TTC549 (cell line): ENCODE measurements at regions not wholly inside any gene's neighbourhood (a gene's known extent, or its start where the extent isn't known, plus 50 kb on each side); places are given as distances from the start of the nearest gene placed in this dataset.
"Not testable (repeated sequence)": the region's sequence is repeated elsewhere in the genome, so short reads cannot be mapped to it uniquely, and the experiment has no call there.

Experiments used
- FAIRE-seq: peaks from 2 replicates; lab custom pipeline; 2012; peaks lifted over from hg19 to GRCh38; lab: Jason Lieb, UNC

- FAIRE-seq, result no peak
Measured at GRCh38 chr15:77838595-77838994, 205.9 kb upstream of the LINGO1 start.

- FAIRE-seq, result no peak
Measured at GRCh38 chr15:77838061-77838460, 205.3 kb upstream of the LINGO1 start.

GRCh38 chr15:77837649-77838025 is 204.9 kb upstream of the LINGO1 start:
- FAIRE-seq, result no peak

GRCh38 chr15:77836906-77837648 is 204.4 kb upstream of the LINGO1 start:
- no peak for FAIRE-seq

- no peak for FAIRE-seq
Measured at GRCh38 chr15:77836121-77836692, 203.5 kb upstream of the LINGO1 start.

GRCh38 chr15:77834276-77834990 is 201.7 kb upstream of the LINGO1 start:
- no peak for FAIRE-seq

GRCh38 chr15:77832874-77833273 is 200.2 kb upstream of the LINGO1 start:
- FAIRE-seq, result no peak

GRCh38 chr15:77831986-77832385 is 199.3 kb upstream of the LINGO1 start:
- FAIRE-seq, result no peak

GRCh38 chr15:77830051-77830468 is 197.3 kb upstream of the LINGO1 start:
- no peak for FAIRE-seq

- FAIRE-seq, result not testable (repeated sequence)
Measured at GRCh38 chr15:77829331-77829730, 196.6 kb upstream of the LINGO1 start.

- no peak for FAIRE-seq
Measured at GRCh38 chr15:77827860-77828259, 195.1 kb upstream of the LINGO1 start.

- no peak for FAIRE-seq
Measured at GRCh38 chr15:77826006-77826695, 193.4 kb upstream of the LINGO1 start.

- no peak for FAIRE-seq
Measured at GRCh38 chr15:77825546-77825945, 192.8 kb upstream of the LINGO1 start.

GRCh38 chr15:77825252-77825542 is 192.5 kb upstream of the LINGO1 start:
- FAIRE-seq, result no peak

GRCh38 chr15:77824361-77825251 is 191.9 kb upstream of the LINGO1 start:
- no peak for FAIRE-seq

GRCh38 chr15:77823736-77824135 is 191.0 kb upstream of the LINGO1 start:
- FAIRE-seq, result no peak

GRCh38 chr15:77822631-77823230 is 190.0 kb upstream of the LINGO1 start:
- FAIRE-seq, result no peak

GRCh38 chr15:77821959-77822256 is 189.2 kb upstream of the LINGO1 start:
- no peak for FAIRE-seq

- FAIRE-seq, result no peak
Measured at GRCh38 chr15:77821188-77821958, 188.7 kb upstream of the LINGO1 start.

GRCh38 chr15:77819851-77820728 is 187.4 kb upstream of the LINGO1 start:
- FAIRE-seq, result no peak
